22Rv1 (cell line): ENCODE measurements at regions not wholly inside any gene's neighbourhood (a gene's known extent, or its start where the extent isn't known, plus 50 kb on each side); places are given as distances from the start of the nearest gene placed in this dataset.

Experiments used
- H3K27ac ChIP-seq: fragments of 450-650 bp; 2 replicates; pipeline ENCODE4 v1.5.1; 2017
- CTCF ChIP-seq: fragments of 450-650 bp; IDR thresholded peaks from 2 replicates; pipeline ENCODE4 v1.5.1; 2017; ENCODE audit warnings: mild to moderate bottlenecking
- ZFX ChIP-seq: fragments of 450-650 bp; IDR thresholded peaks from 2 replicates; pipeline ENCODE4 v1.6.1; 2017; ENCODE audit warnings: antibody characterized with exemption, borderline replicate concordance

- H3K27ac ChIP-seq, result no peak overlapping the region
- no peak for TF ChIP-seq CTCF
- no peak for TF ChIP-seq ZFX
These were observed 77.0 kb upstream of the MAP1LC3B2 start for GRCh38 chr12:116482179-116482578.

GRCh38 chr12:116482859-116483258 lies 76.3 kb upstream of the MAP1LC3B2 start:
- no peak for TF ChIP-seq ZFX
- no peak for TF ChIP-seq CTCF
- H3K27ac ChIP-seq, result no peak overlapping the region

- TF ChIP-seq CTCF, result no peak
- no peak for TF ChIP-seq ZFX
- no peak overlapping the region for H3K27ac ChIP-seq
These were observed 75.0 kb upstream of the MAP1LC3B2 start for GRCh38 chr12:116483959-116484750.

GRCh38 chr12:116484807-116485206 lies 74.4 kb upstream of the MAP1LC3B2 start:
- TF ChIP-seq ZFX, result no peak
- TF ChIP-seq CTCF, result no peak
- H3K27ac ChIP-seq, result no peak overlapping the region

- no peak overlapping the region for H3K27ac ChIP-seq
- TF ChIP-seq ZFX (no peak), CTCF (no peak)
These were observed 70.1 kb upstream of the MAP1LC3B2 start for GRCh38 chr12:116489116-116489515.

GRCh38 chr12:116490471-116490870 lies 68.7 kb upstream of the MAP1LC3B2 start:
- TF ChIP-seq ZFX, result no peak
- TF ChIP-seq CTCF, result no peak
- no peak overlapping the region for H3K27ac ChIP-seq

GRCh38 chr12:116492703-116493324 lies 66.4 kb upstream of the MAP1LC3B2 start:
- TF ChIP-seq ZFX, result no peak
- TF ChIP-seq CTCF, result no peak
- H3K27ac ChIP-seq, result no peak overlapping the region
